HCT116 (cell line): ENCODE measurements at regions not wholly inside any gene's neighbourhood (a gene's known extent, or its start where the extent isn't known, plus 50 kb on each side); places are given as distances from the start of the nearest gene placed in this dataset.

Experiments
- ATAC-seq: fragments of 200-7000 bp; cut with Tn5 transposase; 2 replicates; pipeline ENCODE4 v1.9.1; 2020; ENCODE audit warnings: mild to moderate bottlenecking, moderate library complexity
- BruUV-seq: library from RNA; stranded (reverse); fragments of 400-500 nt; replicated peaks from 2 replicates; lab custom pipeline; 2021; lab: Mats Ljungman, UMichigan
- CTCF ChIA-PET: fragments of 300-600 bp; sonication (Branson Sonifier 250); formaldehyde crosslinking; loops from one replicate; lab custom pipeline; 2021; ENCODE audit warnings: antibody characterized with exemption; lab: Charles Lee
- POLR2A ChIA-PET: fragments of 300-600, 350-600 bp; sonication (Branson Sonifier 250); formaldehyde crosslinking; loops from one replicate; lab custom pipeline; 2021; ENCODE audit warnings: antibody characterized with exemption; lab: Charles Lee
- RAD21 ChIA-PET, 2 experiments: fragments of 300-600 bp; sonication (Branson Sonifier 250); formaldehyde crosslinking; loops; one replicate each; lab custom pipeline; 2023; ENCODE audit warnings: low total read pairs in 2 of 2; ENCODE audit not compliant: uncharacterized antibody in 2 of 2, unreplicated experiment in 2 of 2, low non-redundant PET in 1 of 2; lab: Charles Lee
- DNase-seq: peaks from one replicate; pipeline ENCODE4 v3.0.0-alpha.2; 2010; ENCODE audit warnings: low read depth, low spot score
- H2AFZ ChIP-seq: fragments of 200-600 bp; shearing (Covaris generic), sonication (generic); 2 replicates; pipeline ENCODE4 v1.6.1; 2017; ENCODE audit warnings: low read depth, mixed run types, mixed read lengths, antibody characterized with exemption, low read length; ENCODE audit not compliant: poor library complexity, severe bottlenecking
- H3K27ac ChIP-seq: 2 replicates; pipeline ENCODE4 v1.5.1; 2012; ENCODE audit warnings: low read depth, low read length
- H3K27me3 ChIP-seq: fragments of 200-600 bp; sonication (generic); 2 replicates; pipeline ENCODE4 v1.6.1; 2016; ENCODE audit warnings: mixed run types, low read length, mixed read lengths; ENCODE audit not compliant: insufficient read depth
- H3K36me3 ChIP-seq, 2 experiments: fragments of 200-500 bp in 1 of 2; fragments of 200-600 bp in 1 of 2; sonication (Bioruptor generic) in 1 of 2; sonication (generic) in 1 of 2; 2 replicates each; pipeline versions ENCODE4 v1.5.1 to v1.6.1; 2014 to 2016; ENCODE audit warnings: low read length in 2 of 2, inconsistent platforms in 1 of 2, mixed read lengths in 1 of 2, mixed run types in 1 of 2; ENCODE audit not compliant: insufficient read depth in 2 of 2, control insufficient read depth in 1 of 2
- H3K4me1 ChIP-seq, 2 experiments: fragments of 200-600 bp in 1 of 2; sonication (generic) in 1 of 2; 2 replicates each; pipeline versions ENCODE4 v1.5.1 to v1.6.1; 2012 to 2017; ENCODE audit warnings: low read length in 2 of 2, inconsistent platforms in 1 of 2, mild to moderate bottlenecking in 1 of 2, mixed read lengths in 1 of 2, mixed run types in 1 of 2, moderate library complexity in 1 of 2; ENCODE audit not compliant: insufficient read depth in 2 of 2, control insufficient read depth in 1 of 2
- H3K4me2 ChIP-seq: fragments of 200-600 bp; sonication (generic); 2 replicates; pipeline ENCODE4 v1.6.1; 2017; ENCODE audit warnings: mixed run types, low read length, mixed read lengths
- H3K4me3 ChIP-seq, 2 experiments: fragments of 200-600 bp in 1 of 2; sonication (generic) in 1 of 2; replicated peaks in 1 of 2; 2 replicates each; pipeline ENCODE4 v1.5.1; 2011 to 2016; ENCODE audit warnings: low read length in 2 of 2, control low read depth in 1 of 2, low read depth in 1 of 2, mild to moderate bottlenecking in 1 of 2, mixed read lengths in 1 of 2, mixed run types in 1 of 2
- H3K79me2 ChIP-seq: fragments of 200-600 bp; sonication (generic); 2 replicates; pipeline ENCODE4 v1.6.1; 2017; ENCODE audit warnings: mild to moderate bottlenecking, mixed run types, low read length, moderate library complexity, mixed read lengths; ENCODE audit not compliant: insufficient read depth
- H3K9ac ChIP-seq: fragments of 200-600 bp; sonication (generic); 2 replicates; pipeline ENCODE4 v1.6.1; 2016; ENCODE audit warnings: low read length, mixed read lengths
- H3K9me2 ChIP-seq: fragments of 200-600 bp; sonication (generic), shearing (Covaris generic); 2 replicates; pipeline ENCODE4 v1.6.1; 2017; ENCODE audit warnings: mixed run types, mild to moderate bottlenecking, moderate library complexity; ENCODE audit not compliant: insufficient read depth
- H3K9me3 ChIP-seq, 2 experiments: fragments of 200-500 bp in 1 of 2; fragments of 200-600 bp in 1 of 2; sonication (Bioruptor generic) in 1 of 2; sonication (generic) in 1 of 2; 2 replicates each; pipeline ENCODE4 v1.6.1; 2014 to 2017; ENCODE audit warnings: low read length in 2 of 2, mixed read lengths in 2 of 2, inconsistent platforms in 1 of 2, low read depth in 1 of 2, mild to moderate bottlenecking in 1 of 2, mixed run types in 1 of 2, moderate library complexity in 1 of 2; ENCODE audit not compliant: control insufficient read depth in 1 of 2, insufficient read depth in 1 of 2
- H4K20me1 ChIP-seq: fragments of 200-600 bp; sonication (generic), shearing (Covaris generic); 2 replicates; pipeline ENCODE4 v1.6.1; 2017; ENCODE audit warnings: mixed run types, mild to moderate bottlenecking, moderate library complexity; ENCODE audit not compliant: insufficient read depth
- CBX3 ChIP-seq: IDR thresholded peaks from 2 replicates; pipeline ENCODE4 v1.6.1; 2012; ENCODE audit warnings: low read depth
- CEBPB ChIP-seq: IDR thresholded peaks from 2 replicates; pipeline ENCODE4 v1.6.1; 2012; ENCODE audit warnings: low read depth
- ELF1 ChIP-seq: IDR thresholded peaks from 2 replicates; pipeline ENCODE4 v1.6.1; 2012; ENCODE audit warnings: low read depth, borderline replicate concordance
- EZH2 ChIP-seq: fragments of 200-600 bp; sonication (generic); IDR thresholded peaks from 2 replicates; pipeline ENCODE4 v1.6.1; 2017; ENCODE audit warnings: antibody characterized with exemption, mixed run types
- FOSL1 ChIP-seq: IDR thresholded peaks from 2 replicates; pipeline ENCODE4 v1.6.1; 2012; ENCODE audit warnings: low read depth
- POLR2AphosphoS5 ChIP-seq: IDR thresholded peaks from 2 replicates; pipeline ENCODE4 v1.6.1; 2011; ENCODE audit warnings: mild to moderate bottlenecking, low read depth, low read length, moderate library complexity
- RAD21 ChIP-seq: IDR thresholded peaks from 2 replicates; pipeline ENCODE4 v1.6.1; 2012; ENCODE audit warnings: low read depth, mild to moderate bottlenecking
- YY1 ChIP-seq: IDR thresholded peaks from 2 replicates; pipeline ENCODE4 v1.6.1; 2011; ENCODE audit warnings: low read length, low read depth, moderate library complexity, mild to moderate bottlenecking; ENCODE audit not compliant: insufficient replicate concordance; ENCODE audit errors: extremely low read depth
- intact Hi-C: fragments of 100-400 bp; cut with micrococcal nuclease; formaldehyde crosslinking; loops from 2 replicates; pipeline ENCODE4 v1.10.0; 2022
- TF ChIP-seq, protein P1 (sequence below): IDR thresholded peaks from 2 replicates; pipeline ENCODE4 v1.6.1; 2012

DNA sequence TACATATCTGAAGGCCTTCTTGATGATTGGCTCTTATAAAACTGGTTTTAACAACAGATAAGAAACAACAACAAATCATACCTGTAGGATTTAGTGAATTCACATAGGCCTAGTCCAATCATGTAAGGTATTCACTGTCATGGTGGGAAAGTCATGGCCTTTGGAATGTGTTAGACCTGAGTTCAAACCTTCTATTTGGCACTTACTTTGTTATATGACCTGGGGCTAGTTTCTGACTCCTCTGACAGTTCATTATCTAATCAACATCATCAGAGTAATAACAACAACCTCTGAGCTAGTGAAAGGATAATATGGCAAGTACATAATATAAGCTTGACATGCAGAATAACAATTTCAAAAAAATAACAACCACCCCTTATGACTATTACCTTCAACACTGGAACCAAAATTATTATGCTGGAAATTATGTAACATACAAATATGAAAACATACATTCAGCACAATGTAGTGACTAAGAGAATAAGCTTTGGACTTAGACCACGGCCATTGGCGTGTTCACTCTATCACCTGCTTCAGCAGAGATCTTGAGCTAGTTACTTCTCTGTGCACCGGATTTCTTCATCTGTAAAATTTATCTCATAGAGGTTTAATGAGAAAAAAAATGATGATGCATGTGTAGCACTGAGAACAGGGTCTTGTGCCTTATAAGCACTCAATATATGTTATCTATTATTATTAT, 597.6 kb downstream of the LMO4 start:
- Histone ChIP-seq H3K4me3 (no peak overlapping the region), H3K9me3 (no peaks in the 10 kb centered on the region), H3K79me2 (no peaks in the 10 kb centered on the region), H3K9me2 (no peaks in the 10 kb centered on the region), H3K36me3 (no peaks in the 10 kb centered on the region), H3K27me3 (no peaks in the 10 kb centered on the region), H2AFZ (no peak overlapping the region), H3K9ac (no peak overlapping the region), H3K4me1 (no peaks in the 10 kb centered on the region), H3K4me2 (no peak overlapping the region), H3K27ac (no peak overlapping the region), H4K20me1 (no peaks in the 10 kb centered on the region)
- DNase-seq (no peak), ATAC-seq (no peak)
- no TSS peak for BruUV-seq
- CTCF ChIA-PET: no interaction called here
- TF ChIP-seq CEBPB (no peak), CBX3 (no peak), RAD21 (no peak), YY1 (no peak), ELF1 (no peak), POLR2AphosphoS5 (no peak), FOSL1 (no peak)
- RAD21 ChIA-PET: no interaction called here
- intact Hi-C loops: no loop called here
- POLR2A ChIA-PET: no interaction called here

GRCh38 chr1:87926921-87927320, 598.2 kb downstream of the LMO4 start:
- H3K79me2 ChIP-seq: no peaks in the 10 kb centered on the region
- no peaks in the 10 kb centered on the region for H3K9me3 ChIP-seq
- RAD21 ChIA-PET: no interaction called here
- H3K4me3 ChIP-seq: no peak overlapping the region
- ATAC-seq: no peak
- H3K27ac ChIP-seq: no peak overlapping the region
- no peak for DNase-seq
- POLR2A ChIA-PET: no interaction called here
- BruUV-seq: no TSS peak
- TF ChIP-seq, protein P1, sequence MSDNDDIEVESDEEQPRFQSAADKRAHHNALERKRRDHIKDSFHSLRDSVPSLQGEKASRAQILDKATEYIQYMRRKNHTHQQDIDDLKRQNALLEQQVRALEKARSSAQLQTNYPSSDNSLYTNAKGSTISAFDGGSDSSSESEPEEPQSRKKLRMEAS: no peak
- TF ChIP-seq ELF1: no peak
- TF ChIP-seq RAD21: no peak
- no peak for TF ChIP-seq EZH2
- H2AFZ ChIP-seq: no peak overlapping the region
- no peak overlapping the region for H3K4me2 ChIP-seq
- intact Hi-C loops: no loop called here
- CTCF ChIA-PET: no interaction called here
- no peaks in the 10 kb centered on the region for H4K20me1 ChIP-seq
- no peaks in the 10 kb centered on the region for H3K4me1 ChIP-seq
- no peaks in the 10 kb centered on the region for H3K27me3 ChIP-seq
- no peaks in the 10 kb centered on the region for H3K36me3 ChIP-seq
- no peaks in the 10 kb centered on the region for H3K9me2 ChIP-seq
- H3K9ac ChIP-seq: no peak overlapping the region
